ENCODE measurements at regions not wholly inside any gene's neighbourhood (a gene's known extent, or its start where the extent isn't known, plus 50 kb on each side); places are given as distances from the start of the nearest gene placed in this dataset.
A peak's percentile ranks its signal among the peaks of the same experiment; 100 is the strongest.
"Not testable (repeated sequence)": the region's sequence is repeated elsewhere in the genome, so short reads cannot be mapped to it uniquely, and the experiment has no call there.

DNA sequence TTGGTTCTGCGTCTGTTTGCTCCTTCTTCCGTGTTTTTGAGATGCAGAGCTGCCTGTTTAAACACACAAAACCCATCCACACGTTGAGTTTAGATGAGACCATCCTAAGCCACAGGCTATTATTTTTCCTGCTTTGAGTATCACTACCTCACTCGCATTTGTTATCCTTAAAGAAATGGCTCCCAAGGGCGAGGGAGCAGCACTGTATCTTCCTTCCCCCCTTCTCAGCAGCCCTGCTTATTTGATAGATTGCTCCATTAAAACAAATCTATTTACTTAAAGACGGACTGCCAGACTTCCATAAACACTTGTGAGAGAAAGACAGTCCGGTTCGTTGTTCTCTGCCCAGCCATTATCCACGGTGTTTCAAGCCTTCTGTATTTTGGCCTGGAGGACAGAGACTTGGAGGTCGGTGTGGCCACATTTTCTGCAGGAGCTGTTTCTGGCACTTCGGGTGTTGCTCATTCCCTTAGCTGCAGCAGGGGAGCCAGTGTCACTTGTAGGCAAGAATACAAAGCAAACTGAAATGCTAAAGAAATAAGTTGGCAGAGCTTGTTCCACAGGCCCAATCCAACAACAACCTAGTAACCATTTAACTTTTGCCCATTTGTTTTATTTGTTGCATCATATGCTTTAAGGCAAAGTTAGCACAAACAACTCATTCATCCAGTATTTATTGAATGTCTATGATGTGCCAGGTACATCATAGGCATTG lies 275.4 kb downstream of the TTC6 start:
- peaks cover 32% of the 10 kb centered on the region for H3K4me1 Mint-ChIP-seq (ENCODE audit: low read depth)
- no peak overlapping the region for H3K4me3 Mint-ChIP-seq
- H3K27ac Mint-ChIP-seq = no peak overlapping the region
- no peaks in the 10 kb centered on the region for H3K9me3 Mint-ChIP-seq
- no peak for DNase-seq
- TF ChIP-seq, protein P1, sequence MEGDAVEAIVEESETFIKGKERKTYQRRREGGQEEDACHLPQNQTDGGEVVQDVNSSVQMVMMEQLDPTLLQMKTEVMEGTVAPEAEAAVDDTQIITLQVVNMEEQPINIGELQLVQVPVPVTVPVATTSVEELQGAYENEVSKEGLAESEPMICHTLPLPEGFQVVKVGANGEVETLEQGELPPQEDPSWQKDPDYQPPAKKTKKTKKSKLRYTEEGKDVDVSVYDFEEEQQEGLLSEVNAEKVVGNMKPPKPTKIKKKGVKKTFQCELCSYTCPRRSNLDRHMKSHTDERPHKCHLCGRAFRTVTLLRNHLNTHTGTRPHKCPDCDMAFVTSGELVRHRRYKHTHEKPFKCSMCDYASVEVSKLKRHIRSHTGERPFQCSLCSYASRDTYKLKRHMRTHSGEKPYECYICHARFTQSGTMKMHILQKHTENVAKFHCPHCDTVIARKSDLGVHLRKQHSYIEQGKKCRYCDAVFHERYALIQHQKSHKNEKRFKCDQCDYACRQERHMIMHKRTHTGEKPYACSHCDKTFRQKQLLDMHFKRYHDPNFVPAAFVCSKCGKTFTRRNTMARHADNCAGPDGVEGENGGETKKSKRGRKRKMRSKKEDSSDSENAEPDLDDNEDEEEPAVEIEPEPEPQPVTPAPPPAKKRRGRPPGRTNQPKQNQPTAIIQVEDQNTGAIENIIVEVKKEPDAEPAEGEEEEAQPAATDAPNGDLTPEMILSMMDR (IDR thresholded peaks at IDR 0.05) = no peak
- no peaks in the 10 kb centered on the region for H3K36me3 Mint-ChIP-seq (ENCODE audit: low read depth)
- peaks cover 4% of the 10 kb centered on the region; the same call in 1 of the 2 replicates for H3K27me3 Mint-ChIP-seq (ENCODE audit: insufficient read depth)

DNA sequence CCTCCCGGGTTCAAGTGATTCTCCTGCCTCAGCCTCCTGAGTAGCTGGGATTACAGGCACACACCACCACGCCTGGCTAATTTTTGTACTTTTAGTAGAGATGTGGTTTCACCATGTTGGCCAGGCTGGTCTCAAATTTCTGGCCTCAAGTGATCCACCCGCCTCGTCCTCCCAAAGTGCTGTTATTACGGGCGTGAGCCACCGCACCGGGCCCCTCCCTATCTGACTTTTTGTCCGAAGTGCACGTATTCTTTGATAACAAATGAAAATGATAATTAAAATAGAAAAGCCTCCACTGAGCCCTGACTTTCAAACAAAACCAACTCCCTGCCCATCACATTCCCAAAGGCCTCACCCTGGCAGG lies 278.6 kb downstream of the TTC6 start:
- DNase-seq; H3K4me3 Mint-ChIP-seq; H3K9me3 Mint-ChIP-seq; H3K27ac Mint-ChIP-seq; H3K27me3 Mint-ChIP-seq (ENCODE audit: insufficient read depth); H3K36me3 Mint-ChIP-seq (ENCODE audit: low read depth): not testable (repeated sequence)
- peaks cover 27% of the 10 kb centered on the region for H3K4me1 Mint-ChIP-seq (ENCODE audit: low read depth)

DNA sequence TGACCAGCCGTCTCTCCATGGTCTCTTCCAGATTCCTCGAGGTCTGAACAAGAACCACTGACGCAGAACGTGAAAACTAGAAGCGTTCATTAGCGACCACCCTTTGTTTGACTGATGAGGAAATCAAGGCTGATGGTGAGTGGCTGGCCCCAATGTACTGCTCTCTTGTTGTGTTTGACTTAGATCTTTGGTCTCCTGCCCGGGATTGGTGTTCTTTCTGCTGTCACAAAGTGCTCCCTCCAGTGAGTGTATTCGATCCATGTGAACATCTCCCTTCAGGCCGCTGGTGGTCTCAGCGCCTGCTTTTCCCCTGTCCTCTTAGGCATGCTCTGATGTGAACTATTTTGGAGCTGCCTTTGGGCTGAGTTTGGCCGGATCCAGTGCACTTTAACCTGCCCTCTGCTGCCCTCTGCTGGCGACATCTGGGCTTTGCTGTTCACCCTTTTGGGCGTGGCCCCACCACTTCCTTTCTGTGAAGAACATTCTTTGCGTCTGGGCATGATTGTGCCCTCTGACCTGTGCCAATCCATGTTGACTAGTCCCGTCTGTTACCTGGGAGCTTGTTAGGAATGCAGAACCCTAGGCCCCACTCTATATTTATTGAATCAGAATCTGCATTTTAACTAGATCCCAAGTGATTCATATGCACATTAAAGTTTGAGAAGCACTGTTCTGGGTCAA lies 279.1 kb downstream of the TTC6 start:
- Mint-ChIP-seq H3K9me3 (no peaks in the 10 kb centered on the region), H3K27me3 (ENCODE audit: insufficient read depth) (peaks cover 6% of the 10 kb centered on the region; the same call in 1 of the 2 replicates), H3K36me3 (ENCODE audit: low read depth) (no peaks in the 10 kb centered on the region), H3K4me1 (ENCODE audit: low read depth) (peaks cover 27% of the 10 kb centered on the region), H3K4me3 (peak overlapping the region; percentile 9; the same call in 1 of the 2 replicates), H3K27ac (no peak overlapping the region; the same call in 1 of the 2 replicates)
- TF ChIP-seq, protein P1 (IDR thresholded peaks at IDR 0.05) = peak; percentile 98
- DNase-seq = peak; percentile 52

DNA sequence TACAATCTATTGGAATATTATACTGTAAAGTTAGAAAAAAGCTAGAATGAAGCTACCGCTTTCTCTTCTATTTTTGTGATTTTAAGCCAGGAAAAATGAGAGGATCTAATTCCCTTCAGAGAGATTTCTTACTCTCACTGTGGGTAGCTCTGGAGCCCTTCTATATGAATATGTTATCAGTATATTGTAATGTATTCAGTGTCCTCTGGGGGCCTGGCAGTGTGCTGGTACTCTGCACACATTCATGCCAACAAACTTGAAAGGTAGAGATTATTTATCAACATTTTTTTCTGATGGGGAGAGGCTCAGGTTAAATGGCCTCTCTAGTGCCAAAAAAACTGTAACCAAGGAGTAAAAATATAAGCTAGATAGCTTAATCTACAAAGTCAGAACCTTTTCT lies 292.8 kb downstream of the TTC6 start:
- no peaks in the 10 kb centered on the region for H3K4me1 Mint-ChIP-seq (ENCODE audit: low read depth)
- DNase-seq = no peak
- H3K4me3 Mint-ChIP-seq = no peak overlapping the region
- TF ChIP-seq, protein P1 (IDR thresholded peaks at IDR 0.05) = no peak
- peaks cover 2% of the 10 kb centered on the region; the same call in 1 of the 2 replicates for H3K27me3 Mint-ChIP-seq (ENCODE audit: insufficient read depth)
- H3K36me3 Mint-ChIP-seq (ENCODE audit: low read depth) = peaks cover 27% of the 10 kb centered on the region
- H3K27ac Mint-ChIP-seq = no peak overlapping the region
- H3K9me3 Mint-ChIP-seq = peaks cover 16% of the 10 kb centered on the region

DNA sequence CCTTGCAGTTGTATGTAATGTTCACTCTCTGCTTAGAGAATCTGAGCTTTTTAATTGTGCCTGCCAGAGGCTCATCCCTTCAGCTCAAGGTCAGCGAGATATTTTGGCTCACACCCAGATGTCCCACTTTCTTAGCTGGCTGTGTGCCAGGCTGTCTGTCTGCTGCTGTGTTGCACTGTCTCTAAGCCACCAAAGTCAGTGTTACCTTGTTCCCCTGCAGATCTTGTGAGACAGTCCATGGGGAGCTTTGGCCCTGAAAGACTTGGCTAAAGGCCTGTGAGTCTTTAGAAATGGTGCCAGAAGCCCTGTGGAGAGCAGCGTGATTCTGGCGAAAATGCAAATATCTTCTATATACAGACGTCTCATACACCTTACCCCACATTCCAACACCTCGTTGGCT lies 293.7 kb downstream of the TTC6 start:
- peaks cover 2% of the 10 kb centered on the region; the same call in 1 of the 2 replicates for H3K27me3 Mint-ChIP-seq (ENCODE audit: insufficient read depth)
- DNase-seq = no peak
- H3K36me3 Mint-ChIP-seq (ENCODE audit: low read depth) = peaks cover 27% of the 10 kb centered on the region
- no peaks in the 10 kb centered on the region for H3K4me1 Mint-ChIP-seq (ENCODE audit: low read depth)
- no peak overlapping the region for H3K4me3 Mint-ChIP-seq
- H3K27ac Mint-ChIP-seq = no peak overlapping the region
- TF ChIP-seq, protein P1 (IDR thresholded peaks at IDR 0.05) = no peak
- H3K9me3 Mint-ChIP-seq = peaks cover 16% of the 10 kb centered on the region

DNA sequence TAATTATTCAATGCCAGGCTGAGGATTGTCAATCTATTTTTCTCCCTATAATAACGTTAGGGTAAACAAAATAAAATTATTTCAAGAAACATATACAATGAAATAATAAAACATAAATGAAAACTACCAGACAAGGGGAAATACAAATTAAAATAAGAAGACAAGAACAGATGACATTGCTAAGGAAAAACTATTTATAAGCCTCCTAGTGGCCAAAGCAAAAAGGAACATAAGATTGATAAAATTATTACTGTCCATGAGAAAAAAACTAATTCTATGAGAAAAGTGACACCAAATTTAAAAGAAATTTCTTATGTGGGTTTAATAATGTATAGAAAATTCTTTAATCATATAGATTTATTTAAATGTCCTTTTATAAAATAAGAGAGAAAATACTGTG lies 294.7 kb downstream of the TTC6 start:
- TF ChIP-seq, protein P1 (IDR thresholded peaks at IDR 0.05) = peak; percentile 78
- no peak for DNase-seq
- Mint-ChIP-seq H3K27me3 (ENCODE audit: insufficient read depth) (peaks cover 2% of the 10 kb centered on the region; the same call in 1 of the 2 replicates), H3K36me3 (ENCODE audit: low read depth) (peaks cover 27% of the 10 kb centered on the region), H3K4me3 (no peak overlapping the region), H3K4me1 (ENCODE audit: low read depth) (peaks cover under 1% of the 10 kb centered on the region; the same call in 1 of the 2 replicates), H3K27ac (no peak overlapping the region), H3K9me3 (peaks cover 16% of the 10 kb centered on the region)

DNA sequence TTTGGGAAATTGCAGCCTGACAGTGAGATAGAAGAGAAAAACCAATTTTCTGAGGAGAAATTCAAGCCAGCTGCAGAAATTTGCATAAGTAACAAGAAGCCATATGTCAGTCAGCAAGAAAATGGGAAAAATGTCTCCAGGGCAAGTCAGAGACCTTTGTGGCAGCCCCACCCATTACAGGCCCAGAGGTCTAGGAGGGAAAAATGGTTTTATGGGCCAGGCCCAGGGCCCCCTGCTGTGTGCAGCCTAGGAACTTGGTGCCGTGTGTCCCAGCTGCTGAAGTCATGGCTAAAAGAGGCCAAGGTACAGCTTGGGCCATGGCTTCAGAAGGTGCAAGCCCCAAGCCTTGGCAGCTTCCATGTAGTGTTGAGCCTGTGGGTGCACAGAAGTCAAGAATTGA lies 296.1 kb downstream of the TTC6 start:
- peaks cover 16% of the 10 kb centered on the region for H3K9me3 Mint-ChIP-seq
- H3K4me1 Mint-ChIP-seq (ENCODE audit: low read depth) = not testable (repeated sequence)

More for the DNA sequence above, 296.1 kb downstream of the TTC6 start:
- H3K36me3 Mint-ChIP-seq (ENCODE audit: low read depth) = peaks cover 27% of the 10 kb centered on the region
- not testable (repeated sequence) for H3K27ac Mint-ChIP-seq; H3K27me3 Mint-ChIP-seq (ENCODE audit: insufficient read depth); DNase-seq; H3K4me3 Mint-ChIP-seq
